SK-N-MC (cell line): ENCODE measurements at regions not wholly inside any gene's neighbourhood (a gene's known extent, or its start where the extent isn't known, plus 50 kb on each side); places are given as distances from the start of the nearest gene placed in this dataset.
"Not testable (repeated sequence)": the region's sequence is repeated elsewhere in the genome, so short reads cannot be mapped to it uniquely, and the experiment has no call there.

Source experiments
- DNase-seq: peaks from one replicate; pipeline ENCODE4 v3.0.0-alpha.2; 2011; ENCODE audit warnings: low read depth, low spot score
- H3K27ac ChIP-seq: fragments of 200-600 bp; sonication (generic); 2 replicates; pipeline ENCODE4 v1.5.1; 2016; ENCODE audit warnings: mixed run types
- H3K36me3 ChIP-seq: fragments of 200-600 bp; sonication (generic); 2 replicates; pipeline ENCODE4 v1.6.1; 2017; ENCODE audit warnings: antibody characterized with exemption, low read length, mixed read lengths; ENCODE audit not compliant: insufficient read depth
- H3K4me3 ChIP-seq: fragments of 200-600 bp; sonication (generic); 2 replicates; pipeline ENCODE4 v1.5.1; 2016
- H3K9ac ChIP-seq: fragments of 200-600 bp; sonication (generic); 2 replicates; pipeline ENCODE4 v1.8.0; 2017; ENCODE audit warnings: mixed run types, mixed read lengths; ENCODE audit not compliant: insufficient read length
- H3K9me3 ChIP-seq: fragments of 200-600 bp; sonication (generic); 2 replicates; pipeline ENCODE4 v1.6.1; 2017; ENCODE audit warnings: low read depth, mild to moderate bottlenecking, antibody characterized with exemption, low read length, moderate library complexity, mixed read lengths
- EZH2 ChIP-seq: fragments of 200-600 bp; sonication (generic); IDR thresholded peaks from one replicate; pipeline ENCODE4 v1.6.1; 2017; ENCODE audit warnings: antibody characterized with exemption
- FOXP2 ChIP-seq: optimal IDR thresholded peaks from 2 replicates; pipeline ENCODE3; 2011; ENCODE audit warnings: mild to moderate bottlenecking, moderate library complexity; ENCODE audit not compliant: insufficient read depth; ENCODE audit errors: extremely low read length, control extremely low read depth
- POLR2AphosphoS5 ChIP-seq: IDR thresholded peaks from 2 replicates; pipeline ENCODE4 v1.6.1; 2012; ENCODE audit warnings: mild to moderate bottlenecking, low read depth, low read length, borderline replicate concordance

DNA sequence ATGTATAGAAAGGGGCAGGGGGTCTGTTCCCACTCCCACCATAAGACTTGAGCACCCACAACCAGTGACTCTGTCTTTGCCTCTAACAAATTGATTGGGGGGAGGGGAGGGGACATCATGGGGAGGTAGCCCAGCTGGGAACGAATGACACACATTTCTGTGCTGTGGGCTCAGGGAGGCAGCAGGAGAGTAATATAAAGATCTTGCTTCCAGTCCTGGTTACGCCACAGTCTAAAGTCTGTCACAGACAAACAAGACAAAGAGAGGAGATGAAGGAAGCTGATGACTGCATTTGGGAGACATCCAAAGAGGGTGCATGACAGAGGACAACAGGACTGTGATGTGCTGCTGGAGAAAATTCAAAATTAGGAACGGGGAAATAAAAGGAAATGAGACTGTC is 153.9 kb downstream of the ACTR3B start:
- Histone ChIP-seq H3K27ac (no peak overlapping the region), H3K9me3 (no peaks in the 10 kb centered on the region), H3K4me3 (no peak overlapping the region), H3K9ac (no peak overlapping the region), H3K36me3 (no peaks in the 10 kb centered on the region)
- DNase-seq, result no peak
- TF ChIP-seq EZH2 (no peak), POLR2AphosphoS5 (no peak), FOXP2 (no peak)

- no peak for DNase-seq
- TF ChIP-seq FOXP2 (no peak), EZH2 (no peak), POLR2AphosphoS5 (no peak)
- Histone ChIP-seq H3K9ac (no peak overlapping the region), H3K36me3 (no peaks in the 10 kb centered on the region), H3K4me3 (no peak overlapping the region), H3K27ac (no peak overlapping the region), H3K9me3 (no peaks in the 10 kb centered on the region)
Observed at GRCh38 chr7:152914014-152914844, 154.7 kb downstream of the ACTR3B start.

- H3K36me3 ChIP-seq, H3K4me3 ChIP-seq, H3K9me3 ChIP-seq, H3K9ac ChIP-seq, DNase-seq, H3K27ac ChIP-seq: not testable (repeated sequence)
Observed at GRCh38 chr7:152914845-152915102, 155.2 kb downstream of the ACTR3B start.

GRCh38 chr7:152922318-152923081 is 162.9 kb downstream of the ACTR3B start:
- Histone ChIP-seq H3K36me3 (no peaks in the 10 kb centered on the region), H3K4me3 (no peak overlapping the region), H3K27ac (no peak overlapping the region), H3K9ac (no peak overlapping the region), H3K9me3 (no peaks in the 10 kb centered on the region)
- TF ChIP-seq POLR2AphosphoS5 (no peak), FOXP2 (no peak), EZH2 (no peak)
- no peak for DNase-seq

GRCh38 chr7:152923711-152924110 is 164.2 kb downstream of the ACTR3B start:
- H3K4me3 ChIP-seq, result no peak overlapping the region

DNA sequence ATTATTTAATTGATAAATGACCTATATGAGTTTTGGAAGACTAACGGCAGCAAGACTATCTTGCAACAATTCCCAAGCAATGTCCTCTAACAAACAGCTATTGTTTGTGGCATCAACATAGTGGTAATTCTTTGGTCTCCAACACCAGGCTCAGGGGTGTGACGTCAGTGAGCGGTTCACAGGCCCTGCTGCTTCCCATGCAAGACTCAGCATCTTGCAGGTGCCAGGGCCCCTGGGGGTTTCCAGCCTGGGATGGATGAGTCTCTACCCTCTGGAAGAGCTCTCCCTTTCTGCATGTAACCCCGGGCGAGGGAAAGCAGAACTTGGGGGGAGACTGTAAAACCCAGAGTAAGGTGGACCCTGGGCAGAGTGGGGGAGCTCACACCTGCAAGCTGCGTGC is 164.7 kb downstream of the ACTR3B start:
- Histone ChIP-seq H3K27ac (no peak overlapping the region), H3K36me3 (no peaks in the 10 kb centered on the region), H3K4me3 (no peak overlapping the region), H3K9ac (no peak overlapping the region), H3K9me3 (no peaks in the 10 kb centered on the region)
- no peak for TF ChIP-seq FOXP2
- TF ChIP-seq EZH2, result no peak
- TF ChIP-seq POLR2AphosphoS5, result no peak
- DNase-seq, result no peak

More at GRCh38 chr7:152923711-152924110, 164.2 kb downstream of the ACTR3B start:
- TF ChIP-seq EZH2 (no peak), POLR2AphosphoS5 (no peak), FOXP2 (no peak)
- DNase-seq, result no peak
- H3K9me3 ChIP-seq, result no peaks in the 10 kb centered on the region
- H3K9ac ChIP-seq, result no peak overlapping the region
- no peaks in the 10 kb centered on the region for H3K36me3 ChIP-seq
- no peak overlapping the region for H3K27ac ChIP-seq

- Histone ChIP-seq H3K9me3 (no peaks in the 10 kb centered on the region), H3K27ac (no peak overlapping the region), H3K4me3 (no peak overlapping the region), H3K36me3 (no peaks in the 10 kb centered on the region), H3K9ac (no peak overlapping the region)
- TF ChIP-seq POLR2AphosphoS5, result no peak
- no peak for TF ChIP-seq EZH2
- TF ChIP-seq FOXP2, result no peak
- DNase-seq, result no peak
Observed at GRCh38 chr7:152924826-152925411, 165.4 kb downstream of the ACTR3B start.

DNA sequence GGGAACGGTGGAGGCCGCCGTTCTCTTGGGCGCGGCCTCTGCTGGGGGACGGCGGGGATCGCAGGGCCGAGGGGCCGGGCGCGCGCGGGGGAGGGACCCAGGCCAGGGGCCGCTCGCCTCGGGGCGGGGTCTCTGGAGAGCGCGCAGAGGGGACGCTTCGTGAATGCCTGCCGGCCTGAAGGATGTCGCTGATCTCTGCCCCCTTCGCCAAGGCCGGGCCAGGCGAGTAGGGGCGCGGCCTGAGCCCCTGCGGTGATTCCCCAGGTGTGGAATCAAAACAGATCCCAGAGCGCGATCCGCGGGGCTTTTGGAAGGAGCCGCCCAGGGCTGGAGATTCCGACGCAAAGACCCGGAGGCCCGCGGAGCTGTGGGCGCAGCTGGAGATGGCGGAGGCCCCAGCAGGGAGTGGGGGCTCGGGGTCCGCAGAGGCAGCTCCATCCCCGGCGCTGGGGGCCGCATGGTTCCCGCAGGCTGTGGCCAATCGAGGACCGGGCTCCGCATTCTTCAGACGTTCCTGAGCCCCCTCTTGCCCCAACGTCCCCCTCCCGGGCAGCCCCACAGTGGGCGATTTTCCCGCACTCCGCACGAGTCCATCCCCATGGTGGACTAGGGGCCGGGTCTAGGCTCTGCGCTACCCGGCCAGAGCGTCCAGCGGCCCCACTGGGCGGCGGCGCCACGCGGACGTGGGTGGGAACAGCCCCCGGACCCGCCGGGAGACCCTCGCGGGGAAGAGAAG is 166.0 kb downstream of the ACTR3B start:
- no peak overlapping the region for H3K4me3 ChIP-seq
- no peak overlapping the region for H3K9ac ChIP-seq
- TF ChIP-seq POLR2AphosphoS5, result no peak
- no peak for TF ChIP-seq FOXP2
- peak; percentile 81 for TF ChIP-seq EZH2
- no peaks in the 10 kb centered on the region for H3K9me3 ChIP-seq
- DNase-seq, result no peak
- H3K36me3 ChIP-seq, result no peaks in the 10 kb centered on the region
- H3K27ac ChIP-seq, result no peak overlapping the region
